Tibial nerve (tissue), 3 donors: ENCODE measurements at regions not wholly inside any gene's neighbourhood (a gene's known extent, or its start where the extent isn't known, plus 50 kb on each side); places are given as distances from the start of the nearest gene placed in this dataset.

Source experiments
- CTCF ChIP-seq, 5 experiments: fragments of 200-600 bp in 3 of 5; fragments of 450-650 bp in 2 of 5; sonication (generic) in 3 of 5; IDR thresholded peaks; one replicate each; pipeline ENCODE4 v1.5.1; 2016 to 2019; ENCODE audit warnings: antibody characterized with exemption in 5 of 5, mild to moderate bottlenecking in 3 of 5, moderate library complexity in 2 of 5
- POLR2A ChIP-seq, 2 donors: fragments of 450-650 bp; IDR thresholded peaks; one replicate each; pipeline ENCODE4 v1.6.1; 2017; ENCODE audit warnings: antibody characterized with exemption in 2 of 2, mild to moderate bottlenecking in 2 of 2, moderate library complexity in 2 of 2

DNA sequence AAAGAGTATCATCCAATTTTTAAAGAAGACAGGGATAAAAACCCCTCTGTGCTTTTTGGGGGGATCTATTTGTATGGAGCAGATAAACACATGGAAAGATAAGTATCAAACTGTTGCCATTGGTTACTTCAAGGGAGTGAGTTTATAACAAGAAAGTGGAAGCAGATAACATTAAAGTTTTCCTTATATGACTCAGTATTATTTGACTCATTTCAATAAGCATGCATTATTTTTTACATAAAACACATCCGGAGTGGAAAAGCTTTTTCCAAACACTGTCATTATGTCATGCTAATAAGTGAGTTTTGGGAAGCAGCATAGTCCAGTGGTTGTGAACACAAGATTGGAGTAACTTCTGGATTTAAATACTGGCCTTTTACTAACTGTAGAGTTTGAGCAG is 452.2 kb downstream of the LTN1 start:
- TF ChIP-seq CTCF (IDR thresholded peaks at IDR 0.05) (no peak), POLR2A (IDR thresholded peaks at IDR 0.05) (no peak)
